DND-41 (cell line): ENCODE measurements at regions not wholly inside any gene's neighbourhood (a gene's known extent, or its start where the extent isn't known, plus 50 kb on each side); places are given as distances from the start of the nearest gene placed in this dataset.

Source experiments
- ATAC-seq: fragments of 200-7000 bp; cut with Tn5 transposase; 3 replicates; pipeline ENCODE4 v1.9.1; 2021; ENCODE audit warnings: low read depth; ENCODE audit not compliant: insufficient read depth
- DNase-seq: peaks from one replicate; pipeline ENCODE4 v3.0.0-alpha.2; 2020
- H2AFZ ChIP-seq: 2 replicates; pipeline ENCODE4 v1.6.0; 2012; ENCODE audit warnings: low read depth, low read length
- H3K27ac ChIP-seq: 2 replicates; pipeline ENCODE4 v1.5.1; 2012; ENCODE audit warnings: low read length, inconsistent platforms
- H3K27me3 ChIP-seq: fragments of 200-600 bp; sonication (generic); 2 replicates; pipeline ENCODE4 v1.6.0; 2012; ENCODE audit warnings: low read length, mild to moderate bottlenecking, inconsistent platforms; ENCODE audit not compliant: insufficient read depth, poor library complexity
- H3K36me3 ChIP-seq: 2 replicates; pipeline ENCODE4 v1.5.1; 2012; ENCODE audit warnings: low read length, inconsistent platforms; ENCODE audit not compliant: insufficient read depth
- H3K4me1 ChIP-seq: 2 replicates; pipeline ENCODE4 v1.5.1; 2012; ENCODE audit warnings: mild to moderate bottlenecking, low read length; ENCODE audit not compliant: insufficient read depth
- H3K4me2 ChIP-seq: 2 replicates; pipeline ENCODE4 v1.6.0; 2012; ENCODE audit warnings: mild to moderate bottlenecking, moderate library complexity, low read length, inconsistent platforms; ENCODE audit not compliant: insufficient read depth
- H3K4me3 ChIP-seq, 2 experiments: fragments of 200-600 bp in 1 of 2; shearing (Covaris generic) in 1 of 2; 2 replicates each; pipeline ENCODE4 v1.5.1; 2012 to 2016; ENCODE audit warnings: inconsistent platforms in 2 of 2, low read length in 2 of 2, mild to moderate bottlenecking in 2 of 2, low read depth in 1 of 2, moderate library complexity in 1 of 2
- H3K79me2 ChIP-seq: 2 replicates; pipeline ENCODE4 v1.6.0; 2012; ENCODE audit warnings: low read length, inconsistent platforms; ENCODE audit not compliant: insufficient read depth
- H3K9ac ChIP-seq: 2 replicates; pipeline ENCODE4 v1.6.0; 2012; ENCODE audit warnings: low read depth, mild to moderate bottlenecking, inconsistent platforms, low read length, moderate library complexity
- H3K9me3 ChIP-seq: 2 replicates; pipeline ENCODE4 v1.5.1; 2012; ENCODE audit warnings: low read length, moderate library complexity, mild to moderate bottlenecking, inconsistent platforms; ENCODE audit not compliant: insufficient read depth, severe bottlenecking
- H4K20me1 ChIP-seq: 2 replicates; pipeline ENCODE4 v1.6.0; 2012; ENCODE audit warnings: low read length; ENCODE audit not compliant: insufficient read depth
- CTCF ChIP-seq: IDR thresholded peaks from 2 replicates; pipeline ENCODE4 v1.5.1; 2012; ENCODE audit warnings: borderline replicate concordance, low read length, moderate library complexity, mild to moderate bottlenecking; ENCODE audit not compliant: poor library complexity, severe bottlenecking; ENCODE audit errors: extremely low read depth
- EZH2 ChIP-seq: IDR thresholded peaks from 3 replicates; pipeline ENCODE4 v1.6.1; 2012; ENCODE audit warnings: borderline replicate concordance, low read depth, mild to moderate bottlenecking, moderate library complexity, low read length, inconsistent platforms; ENCODE audit not compliant: severe bottlenecking

DNA sequence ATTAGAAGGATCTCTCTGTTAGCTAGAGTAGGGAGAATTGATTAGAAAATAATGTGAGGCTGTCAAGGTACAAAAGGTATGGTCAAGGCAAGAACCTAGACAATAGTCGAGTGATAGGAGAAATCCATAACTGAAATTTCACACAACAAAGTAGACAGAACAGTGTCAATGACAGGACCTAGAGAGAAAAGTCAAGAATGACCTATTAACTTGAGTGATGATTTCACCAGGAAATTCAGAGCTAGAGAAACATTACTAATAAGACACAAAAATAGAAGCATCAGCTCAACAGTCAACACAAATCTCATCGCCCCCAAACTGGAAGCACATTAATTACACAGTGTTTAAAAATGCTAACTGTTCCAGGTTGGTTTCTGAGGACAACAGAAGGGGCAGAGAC lies 532.4 kb downstream of the CDH10 start:
- no peaks in the 10 kb centered on the region for H4K20me1 ChIP-seq
- no peak overlapping the region for H3K9ac ChIP-seq
- H3K4me2 ChIP-seq = no peak overlapping the region
- no peaks in the 10 kb centered on the region for H3K27me3 ChIP-seq
- no peak overlapping the region for H3K27ac ChIP-seq
- H3K4me1 ChIP-seq = no peaks in the 10 kb centered on the region
- no peak for TF ChIP-seq EZH2
- TF ChIP-seq CTCF = no peak
- no peak overlapping the region for H3K4me3 ChIP-seq
- DNase-seq = no peak
- H3K36me3 ChIP-seq = no peaks in the 10 kb centered on the region
- no peak overlapping the region for H2AFZ ChIP-seq
- H3K9me3 ChIP-seq = no peaks in the 10 kb centered on the region
- no peaks in the 10 kb centered on the region for H3K79me2 ChIP-seq
- no peak for ATAC-seq

- Histone ChIP-seq H3K27ac (no peak overlapping the region), H4K20me1 (no peaks in the 10 kb centered on the region), H2AFZ (no peak overlapping the region), H3K4me3 (no peak overlapping the region), H3K79me2 (no peaks in the 10 kb centered on the region), H3K9me3 (no peaks in the 10 kb centered on the region), H3K36me3 (no peaks in the 10 kb centered on the region), H3K4me2 (no peak overlapping the region), H3K4me1 (no peaks in the 10 kb centered on the region), H3K9ac (no peak overlapping the region), H3K27me3 (no peaks in the 10 kb centered on the region)
- DNase-seq = no peak
- ATAC-seq = no peak
- TF ChIP-seq EZH2 = no peak
- TF ChIP-seq CTCF = no peak
Observed at GRCh38 chr5:24118351-24118750, 526.4 kb downstream of the CDH10 start.

DNA sequence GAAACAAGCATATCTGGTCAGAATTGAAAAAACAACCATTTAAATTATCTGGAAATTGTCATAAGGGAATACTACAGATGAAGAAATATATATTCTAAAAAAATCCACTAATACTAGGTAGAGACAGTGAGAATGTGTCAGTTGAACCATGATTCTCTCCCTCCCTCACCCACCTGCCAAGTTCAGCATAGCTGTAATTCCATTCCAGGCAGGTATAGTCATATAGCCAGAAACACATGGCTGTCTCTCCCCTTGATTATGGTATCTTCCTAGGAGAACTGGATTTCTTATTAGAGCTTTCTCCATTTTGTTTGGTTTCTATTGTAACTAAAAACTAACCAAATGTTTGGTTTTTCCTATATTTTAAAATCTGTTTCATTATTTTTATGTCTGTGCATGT lies 509.2 kb downstream of the CDH10 start:
- H2AFZ ChIP-seq = no peak overlapping the region
- no peak for TF ChIP-seq EZH2
- no peak for TF ChIP-seq CTCF
- H3K4me2 ChIP-seq = no peak overlapping the region
- H3K27ac ChIP-seq = no peak overlapping the region
- H3K36me3 ChIP-seq = no peaks in the 10 kb centered on the region
- H3K79me2 ChIP-seq = no peaks in the 10 kb centered on the region
- H3K9me3 ChIP-seq = no peaks in the 10 kb centered on the region
- H3K4me3 ChIP-seq = no peak overlapping the region
- no peak overlapping the region for H3K9ac ChIP-seq
- H3K4me1 ChIP-seq = no peaks in the 10 kb centered on the region
- no peak for ATAC-seq
- H4K20me1 ChIP-seq = no peaks in the 10 kb centered on the region
- no peak for DNase-seq
- H3K27me3 ChIP-seq = no peaks in the 10 kb centered on the region

GRCh38 chr5:24141046-24141445 lies 503.7 kb downstream of the CDH10 start:
- no peak for ATAC-seq
- Histone ChIP-seq H3K9me3 (no peaks in the 10 kb centered on the region), H3K27me3 (no peaks in the 10 kb centered on the region), H3K79me2 (no peaks in the 10 kb centered on the region), H2AFZ (no peak overlapping the region), H3K27ac (no peak overlapping the region), H3K4me2 (no peak overlapping the region), H3K4me1 (no peaks in the 10 kb centered on the region), H3K4me3 (no peak overlapping the region), H3K9ac (no peak overlapping the region), H3K36me3 (no peaks in the 10 kb centered on the region), H4K20me1 (no peaks in the 10 kb centered on the region)
- no peak for DNase-seq
- no peak for TF ChIP-seq EZH2
- TF ChIP-seq CTCF = no peak
